KMS-11 (cell line): ENCODE measurements at regions not wholly inside any gene's neighbourhood (a gene's known extent, or its start where the extent isn't known, plus 50 kb on each side); places are given as distances from the start of the nearest gene placed in this dataset.

Source experiments
- H2AFZ ChIP-seq: fragments of 200-600 bp; sonication (generic); 2 replicates; pipeline ENCODE4 v1.6.1; 2016; ENCODE audit warnings: antibody characterized with exemption, mixed run types, low read depth
- H3K27ac ChIP-seq: fragments of 200-600 bp; sonication (generic); 2 replicates; pipeline ENCODE4 v1.6.1; 2016; ENCODE audit warnings: mild to moderate bottlenecking, mixed run types
- H3K27me3 ChIP-seq: fragments of 200-600 bp; sonication (generic); 2 replicates; pipeline ENCODE4 v1.6.1; 2017; ENCODE audit warnings: mild to moderate bottlenecking, low read depth, mixed run types, moderate library complexity; ENCODE audit not compliant: insufficient read depth
- H3K36me3 ChIP-seq: fragments of 200-600 bp; sonication (generic); 2 replicates; pipeline ENCODE4 v1.6.1; 2017; ENCODE audit warnings: mild to moderate bottlenecking, mixed run types; ENCODE audit not compliant: insufficient read depth
- H3K4me1 ChIP-seq: fragments of 200-600 bp; sonication (generic); 2 replicates; pipeline ENCODE4 v1.6.1; 2016; ENCODE audit warnings: mild to moderate bottlenecking, low read depth, mixed run types; ENCODE audit not compliant: poor library complexity, severe bottlenecking
- H3K4me2 ChIP-seq: fragments of 200-600 bp; sonication (generic); 2 replicates; pipeline ENCODE4 v1.7.0; 2016; ENCODE audit warnings: mild to moderate bottlenecking, mixed run types
- H3K4me3 ChIP-seq: fragments of 200-600 bp; sonication (generic); IDR thresholded peaks from 2 replicates; pipeline ENCODE4 v1.6.1; 2017; ENCODE audit warnings: low read depth, low read length, mixed read lengths; ENCODE audit not compliant: insufficient read depth
- H3K79me2 ChIP-seq: fragments of 200-600 bp; sonication (generic); 2 replicates; pipeline ENCODE4 v1.6.1; 2016; ENCODE audit warnings: low read depth, mixed run types; ENCODE audit not compliant: insufficient read depth
- H3K9ac ChIP-seq: fragments of 200-600 bp; sonication (generic); 2 replicates; pipeline ENCODE4 v1.6.1; 2016; ENCODE audit warnings: mild to moderate bottlenecking, mixed run types
- H4K20me1 ChIP-seq: fragments of 200-600 bp; sonication (generic); 2 replicates; pipeline ENCODE4 v1.6.1; 2016; ENCODE audit warnings: mild to moderate bottlenecking, mixed run types; ENCODE audit not compliant: insufficient read depth
- TF ChIP-seq, protein P1 (sequence below): fragments of 200-600 bp; sonication (generic); conservative IDR thresholded peaks from 2 replicates; pipeline ENCODE4 v1.6.1; 2017; ENCODE audit warnings: low read depth, mild to moderate bottlenecking, antibody characterized with exemption, low read length, moderate library complexity, mixed read lengths

DNA sequence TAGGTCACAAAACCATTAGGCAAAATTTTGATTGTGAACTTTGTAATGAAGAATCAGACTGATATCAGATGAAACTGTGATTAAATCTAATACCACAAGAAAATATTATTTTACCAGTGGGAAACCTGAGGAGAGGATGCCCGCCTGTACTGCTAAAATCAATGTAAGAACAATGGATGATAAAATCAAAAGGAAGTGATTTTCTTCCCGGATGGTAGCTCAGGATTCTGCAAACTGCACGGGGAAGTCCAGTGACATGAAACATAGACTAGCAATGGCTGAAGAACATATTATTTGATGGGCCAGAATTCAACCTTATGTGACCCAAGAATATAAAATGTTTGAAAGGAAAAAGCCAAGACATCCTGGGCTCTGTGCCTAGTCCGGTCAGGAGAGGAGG is 974.9 kb downstream of the PCDH18 start:
- Histone ChIP-seq H3K27me3 (no peaks in the 10 kb centered on the region), H3K9ac (no peak overlapping the region), H2AFZ (no peak overlapping the region), H4K20me1 (no peaks in the 10 kb centered on the region), H3K4me3 (no peak overlapping the region), H3K36me3 (no peaks in the 10 kb centered on the region), H3K27ac (no peak overlapping the region), H3K4me1 (no peaks in the 10 kb centered on the region), H3K79me2 (no peaks in the 10 kb centered on the region), H3K4me2 (no peak overlapping the region)
- TF ChIP-seq, protein P1, sequence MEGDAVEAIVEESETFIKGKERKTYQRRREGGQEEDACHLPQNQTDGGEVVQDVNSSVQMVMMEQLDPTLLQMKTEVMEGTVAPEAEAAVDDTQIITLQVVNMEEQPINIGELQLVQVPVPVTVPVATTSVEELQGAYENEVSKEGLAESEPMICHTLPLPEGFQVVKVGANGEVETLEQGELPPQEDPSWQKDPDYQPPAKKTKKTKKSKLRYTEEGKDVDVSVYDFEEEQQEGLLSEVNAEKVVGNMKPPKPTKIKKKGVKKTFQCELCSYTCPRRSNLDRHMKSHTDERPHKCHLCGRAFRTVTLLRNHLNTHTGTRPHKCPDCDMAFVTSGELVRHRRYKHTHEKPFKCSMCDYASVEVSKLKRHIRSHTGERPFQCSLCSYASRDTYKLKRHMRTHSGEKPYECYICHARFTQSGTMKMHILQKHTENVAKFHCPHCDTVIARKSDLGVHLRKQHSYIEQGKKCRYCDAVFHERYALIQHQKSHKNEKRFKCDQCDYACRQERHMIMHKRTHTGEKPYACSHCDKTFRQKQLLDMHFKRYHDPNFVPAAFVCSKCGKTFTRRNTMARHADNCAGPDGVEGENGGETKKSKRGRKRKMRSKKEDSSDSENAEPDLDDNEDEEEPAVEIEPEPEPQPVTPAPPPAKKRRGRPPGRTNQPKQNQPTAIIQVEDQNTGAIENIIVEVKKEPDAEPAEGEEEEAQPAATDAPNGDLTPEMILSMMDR, result no peak

DNA sequence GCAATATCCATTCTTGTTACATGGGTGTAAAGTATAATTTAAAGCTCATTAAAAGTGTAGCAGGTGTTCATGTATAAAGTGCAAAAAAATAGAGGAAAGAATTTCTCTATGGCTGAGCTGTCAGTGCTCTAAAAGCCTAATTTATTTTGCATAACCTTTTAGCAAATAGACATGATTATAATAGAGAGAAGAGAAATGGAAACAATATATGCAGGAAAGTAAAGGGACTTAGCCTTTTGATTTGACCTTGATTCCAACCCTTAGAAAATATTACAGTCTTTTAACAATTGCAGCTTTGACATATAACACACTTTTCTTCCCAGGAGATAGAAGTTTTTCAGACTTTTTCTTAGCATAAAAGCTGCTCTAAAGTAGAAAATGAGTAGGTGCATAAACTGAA is 978.3 kb downstream of the PCDH18 start:
- TF ChIP-seq, protein P1, result no peak
- Histone ChIP-seq H3K27me3 (no peaks in the 10 kb centered on the region), H3K79me2 (no peaks in the 10 kb centered on the region)

DNA sequence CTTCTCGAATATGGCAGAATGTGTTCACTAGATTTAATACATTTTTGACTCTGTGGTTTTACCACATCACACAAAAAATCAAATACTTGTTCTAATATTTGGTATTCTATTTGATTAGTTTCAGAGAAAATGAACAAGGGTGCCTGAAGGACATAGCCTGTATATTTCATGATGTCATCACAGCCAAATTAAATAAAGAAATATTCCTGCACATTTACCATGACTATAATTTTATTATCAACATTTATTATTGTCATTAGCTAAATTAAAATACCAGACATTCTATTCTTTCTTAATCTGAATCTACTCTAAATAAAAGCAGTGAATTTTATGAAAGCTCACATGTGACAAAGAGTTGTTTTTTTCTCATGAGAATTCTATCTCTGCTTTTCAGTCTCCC is 980.5 kb downstream of the PCDH18 start:
- Histone ChIP-seq H3K4me3 (no peak overlapping the region), H3K36me3 (no peaks in the 10 kb centered on the region; the same call in 1 of the 2 replicates), H4K20me1 (no peaks in the 10 kb centered on the region), H3K4me1 (no peaks in the 10 kb centered on the region), H3K27ac (no peak overlapping the region), H3K9ac (no peak overlapping the region), H3K4me2 (no peak overlapping the region), H3K79me2 (no peaks in the 10 kb centered on the region), H3K27me3 (no peaks in the 10 kb centered on the region), H2AFZ (no peak overlapping the region)
- TF ChIP-seq, protein P1, result no peak

More for the DNA sequence above, 978.3 kb downstream of the PCDH18 start:
- no peak overlapping the region for H3K4me3 ChIP-seq
- no peak overlapping the region for H3K27ac ChIP-seq
- H3K4me2 ChIP-seq, result no peak overlapping the region
- H2AFZ ChIP-seq, result no peak overlapping the region
- H3K4me1 ChIP-seq, result no peaks in the 10 kb centered on the region
- no peak overlapping the region for H3K9ac ChIP-seq
- no peaks in the 10 kb centered on the region; the same call in 1 of the 2 replicates for H3K36me3 ChIP-seq
- H4K20me1 ChIP-seq, result no peaks in the 10 kb centered on the region

DNA sequence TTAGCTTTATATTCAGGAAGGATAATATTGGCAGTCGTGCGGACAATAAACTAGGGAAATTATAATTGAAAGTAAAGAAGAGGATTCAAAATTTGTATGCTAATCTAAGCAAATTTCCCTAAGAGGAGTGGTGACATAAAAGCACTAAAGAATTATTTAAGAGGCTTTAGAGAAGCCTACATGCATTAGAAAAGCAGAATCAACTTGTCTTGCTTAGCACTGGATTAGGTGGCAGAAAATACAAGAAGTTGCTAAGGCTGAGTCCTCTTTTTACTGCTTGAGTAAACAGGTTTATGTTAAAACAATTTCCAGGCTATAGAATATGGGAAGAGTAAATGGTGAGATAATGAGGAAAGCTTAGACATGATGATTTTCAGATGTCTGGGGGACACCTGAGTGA is 991.5 kb downstream of the PCDH18 start:
- Histone ChIP-seq H2AFZ (no peak overlapping the region), H3K4me2 (no peak overlapping the region), H3K27ac (no peak overlapping the region), H3K79me2 (no peaks in the 10 kb centered on the region), H3K36me3 (no peaks in the 10 kb centered on the region), H3K9ac (no peak overlapping the region), H3K4me3 (no peak overlapping the region), H3K4me1 (no peaks in the 10 kb centered on the region), H3K27me3 (no peaks in the 10 kb centered on the region), H4K20me1 (no peaks in the 10 kb centered on the region)
- TF ChIP-seq, protein P1, result no peak

DNA sequence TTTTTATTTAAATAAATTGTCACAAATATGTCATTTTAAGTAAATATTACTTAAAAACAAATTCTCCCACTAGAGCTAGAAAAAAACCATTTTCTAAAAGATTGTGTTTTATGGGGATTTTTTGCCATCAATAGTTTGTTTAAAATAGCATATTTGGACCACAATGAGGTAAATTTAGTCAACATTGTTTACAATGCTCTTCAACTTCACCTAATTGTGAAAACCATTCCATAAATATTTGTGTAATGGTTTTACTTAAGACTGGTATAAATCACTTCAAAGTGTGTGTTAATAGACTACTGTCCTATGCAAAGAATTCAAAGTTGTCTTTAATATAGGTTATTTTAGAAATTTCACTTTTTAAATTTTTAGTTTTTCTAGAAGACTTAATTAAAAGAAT is 1004.2 kb downstream of the PCDH18 start:
- Histone ChIP-seq H3K4me1 (no peaks in the 10 kb centered on the region), H3K27me3 (no peaks in the 10 kb centered on the region), H4K20me1 (no peaks in the 10 kb centered on the region), H3K4me3 (no peak overlapping the region), H3K36me3 (no peaks in the 10 kb centered on the region), H3K79me2 (no peaks in the 10 kb centered on the region), H3K4me2 (no peak overlapping the region), H2AFZ (no peak overlapping the region), H3K27ac (no peak overlapping the region), H3K9ac (no peak overlapping the region)
- TF ChIP-seq, protein P1, result no peak
